OCI-LY1 (cell line): ENCODE measurements at regions not wholly inside any gene's neighbourhood (a gene's known extent, or its start where the extent isn't known, plus 50 kb on each side); places are given as distances from the start of the nearest gene placed in this dataset.

Experiments used
- H2AFZ ChIP-seq: fragments of 200-600 bp; sonication (generic), shearing (Covaris generic); 2 replicates; pipeline ENCODE4 v1.6.0; 2014; ENCODE audit warnings: antibody characterized with exemption, mild to moderate bottlenecking, low read length
- H3F3A ChIP-seq: fragments of 200-600 bp; sonication (generic), shearing (Covaris generic); 2 replicates; pipeline ENCODE4 v1.6.0; 2014; ENCODE audit warnings: mild to moderate bottlenecking, antibody characterized with exemption, low read length, moderate library complexity; ENCODE audit not compliant: insufficient read depth
- H3K27ac ChIP-seq: fragments of 200-600 bp; sonication (generic); 2 replicates; pipeline ENCODE4 v1.5.1; 2014; ENCODE audit warnings: low read length, mixed run types, mild to moderate bottlenecking, low read depth; ENCODE audit not compliant: poor library complexity, severe bottlenecking
- H3K27me3 ChIP-seq: fragments of 200-600 bp; sonication (generic); 2 replicates; pipeline ENCODE4 v1.6.0; 2014; ENCODE audit warnings: antibody characterized with exemption, mild to moderate bottlenecking, low read length, moderate library complexity; ENCODE audit not compliant: insufficient read depth
- H3K36me3 ChIP-seq: fragments of 200-600 bp; sonication (generic); 2 replicates; pipeline ENCODE4 v1.6.1; 2014; ENCODE audit warnings: mild to moderate bottlenecking, antibody characterized with exemption, low read length, moderate library complexity, mixed read lengths; ENCODE audit not compliant: insufficient read depth
- H3K4me1 ChIP-seq: fragments of 200-600 bp; sonication (generic); 2 replicates; pipeline ENCODE4 v1.5.1; 2014; ENCODE audit warnings: mild to moderate bottlenecking, low read length, moderate library complexity; ENCODE audit not compliant: insufficient read depth, severe bottlenecking
- H3K4me2 ChIP-seq: fragments of 200-600 bp; sonication (generic), shearing (Covaris generic); 2 replicates; pipeline ENCODE4 v1.6.1; 2014; ENCODE audit warnings: low read length
- H3K4me3 ChIP-seq: fragments of 200-600 bp; sonication (generic); 2 replicates; pipeline ENCODE4 v1.5.1; 2014; ENCODE audit warnings: low read length, low read depth, mild to moderate bottlenecking, mixed read lengths; ENCODE audit not compliant: poor library complexity, severe bottlenecking
- H3K79me2 ChIP-seq: fragments of 200-600 bp; shearing (Covaris generic); 2 replicates; pipeline ENCODE4 v1.6.1; 2016; ENCODE audit warnings: mixed run types, low read length, mixed read lengths; ENCODE audit not compliant: insufficient read depth
- H3K9ac ChIP-seq: fragments of 200-600 bp; sonication (generic), shearing (Covaris generic); 2 replicates; pipeline ENCODE4 v1.6.1; 2014; ENCODE audit warnings: mild to moderate bottlenecking, low read length, mixed read lengths
- H3K9me2 ChIP-seq: fragments of 200-600 bp; sonication (generic), shearing (Covaris generic); 2 replicates; pipeline ENCODE4 v1.6.1; 2014; ENCODE audit warnings: low read depth, mild to moderate bottlenecking, low read length, mixed read lengths
- H3K9me3 ChIP-seq: fragments of 200-600 bp; shearing (Covaris generic); 2 replicates; pipeline ENCODE4 v1.6.1; 2014; ENCODE audit warnings: low read length, mixed read lengths
- H4K20me1 ChIP-seq: fragments of 200-600 bp; sonication (generic), shearing (Covaris generic); 2 replicates; pipeline ENCODE4 v1.6.0; 2016; ENCODE audit warnings: mild to moderate bottlenecking, low read length; ENCODE audit not compliant: insufficient read depth
- EZH2 ChIP-seq: fragments of 200-600 bp; sonication (generic), shearing (Covaris generic); IDR thresholded peaks from 2 replicates; pipeline ENCODE4 v1.8.0; 2017; ENCODE audit warnings: borderline replicate concordance, mixed run types, mild to moderate bottlenecking, antibody characterized with exemption, low read length, moderate library complexity, mixed read lengths
- TF ChIP-seq, protein P1 (sequence below): fragments of 200-600 bp; sonication (generic), shearing (Covaris generic); IDR thresholded peaks from 2 replicates; pipeline ENCODE4 v1.5.1; 2017; ENCODE audit warnings: mild to moderate bottlenecking, antibody characterized with exemption, low read length, moderate library complexity, mixed read lengths

DNA sequence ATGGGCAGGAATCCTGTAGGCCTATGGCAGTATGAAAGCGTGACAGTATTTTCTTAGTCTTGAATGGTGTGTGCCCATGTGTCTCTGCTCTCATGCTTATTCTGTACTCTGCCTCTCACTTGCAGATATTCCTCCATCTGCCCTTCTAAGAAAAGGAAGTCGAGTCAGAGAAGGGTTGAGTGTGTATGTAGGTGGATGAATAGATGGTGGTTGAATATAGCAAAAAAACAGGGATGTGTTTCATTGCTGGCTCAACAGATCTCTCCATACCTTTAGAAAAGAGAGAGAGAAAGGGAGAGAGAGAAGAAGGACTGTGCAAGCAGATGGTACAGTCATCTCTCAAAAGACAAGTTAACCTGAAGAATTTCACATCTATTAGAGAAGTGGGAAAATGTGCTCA, 381.5 kb downstream of the FBXW7 start:
- Histone ChIP-seq H3K9ac (no peak overlapping the region), H3K4me3 (no peak overlapping the region), H3K4me2 (no peak overlapping the region), H3K79me2 (no peaks in the 10 kb centered on the region), H2AFZ (no peak overlapping the region), H3F3A (no peaks in the 10 kb centered on the region), H3K9me3 (no peaks in the 10 kb centered on the region), H3K27me3 (no peaks in the 10 kb centered on the region), H4K20me1 (no peaks in the 10 kb centered on the region), H3K4me1 (peaks cover 7% of the 10 kb centered on the region), H3K9me2 (no peaks in the 10 kb centered on the region), H3K36me3 (no peaks in the 10 kb centered on the region), H3K27ac (no peak overlapping the region)
- TF ChIP-seq, protein P1, sequence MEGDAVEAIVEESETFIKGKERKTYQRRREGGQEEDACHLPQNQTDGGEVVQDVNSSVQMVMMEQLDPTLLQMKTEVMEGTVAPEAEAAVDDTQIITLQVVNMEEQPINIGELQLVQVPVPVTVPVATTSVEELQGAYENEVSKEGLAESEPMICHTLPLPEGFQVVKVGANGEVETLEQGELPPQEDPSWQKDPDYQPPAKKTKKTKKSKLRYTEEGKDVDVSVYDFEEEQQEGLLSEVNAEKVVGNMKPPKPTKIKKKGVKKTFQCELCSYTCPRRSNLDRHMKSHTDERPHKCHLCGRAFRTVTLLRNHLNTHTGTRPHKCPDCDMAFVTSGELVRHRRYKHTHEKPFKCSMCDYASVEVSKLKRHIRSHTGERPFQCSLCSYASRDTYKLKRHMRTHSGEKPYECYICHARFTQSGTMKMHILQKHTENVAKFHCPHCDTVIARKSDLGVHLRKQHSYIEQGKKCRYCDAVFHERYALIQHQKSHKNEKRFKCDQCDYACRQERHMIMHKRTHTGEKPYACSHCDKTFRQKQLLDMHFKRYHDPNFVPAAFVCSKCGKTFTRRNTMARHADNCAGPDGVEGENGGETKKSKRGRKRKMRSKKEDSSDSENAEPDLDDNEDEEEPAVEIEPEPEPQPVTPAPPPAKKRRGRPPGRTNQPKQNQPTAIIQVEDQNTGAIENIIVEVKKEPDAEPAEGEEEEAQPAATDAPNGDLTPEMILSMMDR, result no peak
- TF ChIP-seq EZH2, result no peak

DNA sequence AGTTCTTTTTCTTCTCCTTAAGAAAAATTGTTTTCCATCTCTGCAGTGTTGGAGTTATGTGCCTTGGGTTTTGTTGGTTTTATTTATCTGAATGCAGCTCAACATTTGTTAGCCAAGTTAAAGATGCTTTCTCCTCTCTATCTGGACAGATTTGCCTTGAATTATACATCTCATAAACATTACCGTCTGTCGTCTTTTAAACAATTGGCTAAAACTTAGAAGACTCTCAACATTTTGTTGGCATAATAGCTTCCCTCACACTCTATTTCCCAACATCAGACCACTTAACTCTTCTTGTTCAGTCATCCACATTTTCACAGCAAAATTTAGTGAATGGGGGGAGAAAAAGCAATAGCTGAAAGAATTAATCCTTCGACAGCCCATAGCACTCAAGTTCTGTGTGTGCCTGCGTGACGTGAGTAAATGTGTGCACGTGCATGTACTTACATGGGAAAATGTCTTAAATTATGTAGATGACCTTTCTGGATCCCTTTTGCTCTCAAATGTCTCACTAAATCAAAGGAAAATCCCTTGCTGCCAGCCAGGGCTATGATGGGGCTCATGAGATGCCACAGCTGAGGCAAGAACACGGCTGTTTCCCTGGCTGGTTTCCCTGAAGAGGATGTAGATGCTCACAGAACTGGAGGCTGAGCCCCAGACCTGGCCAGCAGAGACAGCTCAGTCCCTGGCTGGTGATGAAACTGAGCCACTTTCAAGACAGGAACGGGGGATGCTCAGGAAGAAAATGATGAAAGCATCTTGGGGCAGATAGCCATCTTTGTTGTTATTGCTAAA, 382.2 kb downstream of the FBXW7 start:
- Histone ChIP-seq H3K9me3 (no peaks in the 10 kb centered on the region), H3F3A (no peaks in the 10 kb centered on the region), H3K4me2 (no peak overlapping the region), H2AFZ (no peak overlapping the region), H3K27me3 (no peaks in the 10 kb centered on the region), H3K9ac (no peak overlapping the region), H3K4me3 (no peak overlapping the region), H3K36me3 (no peaks in the 10 kb centered on the region), H3K27ac (no peak overlapping the region), H3K79me2 (no peaks in the 10 kb centered on the region), H3K4me1 (peaks cover 7% of the 10 kb centered on the region), H4K20me1 (no peaks in the 10 kb centered on the region), H3K9me2 (no peaks in the 10 kb centered on the region)
- TF ChIP-seq EZH2, result no peak
- TF ChIP-seq, protein P1, result no peak

DNA sequence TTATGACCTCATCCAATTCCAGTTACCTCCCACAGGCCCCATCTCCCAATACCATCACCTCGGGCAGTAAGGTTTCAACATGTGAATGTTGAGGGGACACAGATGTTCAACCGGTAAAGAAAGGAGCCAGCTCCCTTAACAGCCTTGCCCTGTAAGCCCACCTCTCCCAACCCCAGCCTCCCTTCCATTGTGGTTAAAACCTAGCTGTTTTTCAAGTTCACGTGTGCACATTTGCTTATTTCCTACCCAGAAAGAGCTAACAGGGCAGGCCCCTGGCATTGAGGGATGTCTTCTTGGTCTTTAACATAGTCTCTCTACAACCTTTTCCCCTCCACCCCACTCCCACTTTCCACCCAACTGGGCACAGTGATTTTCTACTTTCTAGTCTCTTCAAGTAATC, 385.7 kb downstream of the FBXW7 start:
- Histone ChIP-seq H3K36me3 (no peaks in the 10 kb centered on the region), H3K9me3 (no peaks in the 10 kb centered on the region; the same call in 1 of the 2 replicates), H3K4me3 (no peak overlapping the region), H3K4me2 (no peak overlapping the region), H4K20me1 (no peaks in the 10 kb centered on the region), H3K27me3 (no peaks in the 10 kb centered on the region), H3K9ac (no peak overlapping the region), H3F3A (no peaks in the 10 kb centered on the region), H3K27ac (no peak overlapping the region), H2AFZ (no peak overlapping the region), H3K4me1 (no peaks in the 10 kb centered on the region), H3K9me2 (no peaks in the 10 kb centered on the region), H3K79me2 (no peaks in the 10 kb centered on the region)
- TF ChIP-seq, protein P1, result no peak
- no peak for TF ChIP-seq EZH2
